GM20431 (cell line): ENCODE measurements at regions not wholly inside any gene's neighbourhood (a gene's known extent, or its start where the extent isn't known, plus 50 kb on each side); places are given as distances from the start of the nearest gene placed in this dataset.

Experiments used
- in situ Hi-C: fragments of 300-500 bp; cut with MseI, MboI; formaldehyde crosslinking; loops from one replicate; pipeline ENCODE4 v1.15.0; 2020; ENCODE audit warnings: low sequenced_read_pairs; ENCODE audit not compliant: unreplicated experiment

DNA sequence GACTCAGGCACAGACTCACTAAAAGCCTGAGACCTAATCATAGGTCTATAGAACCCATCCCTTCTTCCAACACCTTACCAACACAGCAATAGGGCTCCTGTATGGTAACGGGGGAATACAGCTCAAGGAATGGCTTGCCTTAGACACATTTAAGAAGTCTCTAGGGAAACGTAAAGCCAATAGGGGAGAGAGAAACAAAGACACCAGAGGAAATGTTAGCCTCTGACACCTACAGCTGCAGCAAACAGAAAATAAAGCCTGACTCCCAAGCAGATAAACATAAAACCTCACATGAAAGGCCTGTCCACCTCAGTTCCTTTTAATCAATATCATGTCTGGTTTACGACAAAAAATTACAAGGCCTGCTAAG lies 51.1 kb upstream of the NCOA1 start:
- in situ Hi-C loops = no loop called here

DNA sequence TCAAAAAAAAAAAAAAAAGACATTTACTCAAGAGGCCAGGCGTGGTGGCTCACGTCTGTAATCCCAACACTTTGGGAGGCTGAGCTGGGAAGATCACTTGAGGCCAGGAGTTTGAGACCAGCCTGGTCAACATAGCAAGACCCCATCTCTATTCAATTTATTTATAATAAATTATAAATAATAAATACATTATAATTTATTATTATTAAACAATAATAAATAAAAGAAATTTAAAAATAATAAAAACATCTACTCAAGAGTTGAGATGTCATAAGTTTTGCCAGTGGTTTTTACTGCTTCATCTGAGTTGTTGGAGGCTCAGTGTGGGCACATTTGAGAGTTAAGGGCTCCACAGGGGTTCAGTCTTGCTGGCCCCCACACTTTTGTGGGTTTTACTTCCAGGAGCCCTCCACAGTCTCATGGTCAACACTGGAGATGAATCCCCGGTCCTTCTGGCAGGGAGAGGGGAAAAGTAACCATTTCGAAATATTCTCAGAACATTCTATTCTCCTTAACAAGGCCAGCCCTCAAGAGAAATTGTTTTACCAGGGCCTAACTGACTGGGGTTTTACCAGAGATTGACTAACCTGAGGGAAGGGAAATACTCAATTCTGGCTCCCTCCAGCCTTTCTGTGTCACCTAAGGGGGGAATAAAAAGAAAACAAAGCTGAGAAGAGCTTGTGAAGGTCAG lies 51.6 kb upstream of the NCOA1 start:
- in situ Hi-C loops = no loop called here

DNA sequence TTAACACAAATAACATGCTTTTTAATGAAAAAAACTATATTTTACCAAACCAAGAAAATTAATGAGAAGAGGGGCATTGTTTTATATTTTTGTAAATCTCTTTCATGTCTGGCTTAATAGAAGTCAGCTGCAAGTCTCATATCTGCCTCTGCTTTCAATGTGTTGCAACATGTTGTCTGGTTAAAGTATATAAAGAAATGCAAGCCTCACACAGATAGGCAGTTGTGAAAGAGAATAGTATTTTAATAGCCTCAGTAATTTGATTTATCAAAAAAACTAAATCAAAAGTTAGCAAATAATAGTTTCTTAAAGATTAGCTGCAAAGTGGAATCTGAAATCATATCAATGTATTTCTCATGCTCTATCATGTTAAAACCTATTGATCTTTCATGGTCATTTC lies 52.9 kb upstream of the NCOA1 start:
- in situ Hi-C loops = no loop called here

DNA sequence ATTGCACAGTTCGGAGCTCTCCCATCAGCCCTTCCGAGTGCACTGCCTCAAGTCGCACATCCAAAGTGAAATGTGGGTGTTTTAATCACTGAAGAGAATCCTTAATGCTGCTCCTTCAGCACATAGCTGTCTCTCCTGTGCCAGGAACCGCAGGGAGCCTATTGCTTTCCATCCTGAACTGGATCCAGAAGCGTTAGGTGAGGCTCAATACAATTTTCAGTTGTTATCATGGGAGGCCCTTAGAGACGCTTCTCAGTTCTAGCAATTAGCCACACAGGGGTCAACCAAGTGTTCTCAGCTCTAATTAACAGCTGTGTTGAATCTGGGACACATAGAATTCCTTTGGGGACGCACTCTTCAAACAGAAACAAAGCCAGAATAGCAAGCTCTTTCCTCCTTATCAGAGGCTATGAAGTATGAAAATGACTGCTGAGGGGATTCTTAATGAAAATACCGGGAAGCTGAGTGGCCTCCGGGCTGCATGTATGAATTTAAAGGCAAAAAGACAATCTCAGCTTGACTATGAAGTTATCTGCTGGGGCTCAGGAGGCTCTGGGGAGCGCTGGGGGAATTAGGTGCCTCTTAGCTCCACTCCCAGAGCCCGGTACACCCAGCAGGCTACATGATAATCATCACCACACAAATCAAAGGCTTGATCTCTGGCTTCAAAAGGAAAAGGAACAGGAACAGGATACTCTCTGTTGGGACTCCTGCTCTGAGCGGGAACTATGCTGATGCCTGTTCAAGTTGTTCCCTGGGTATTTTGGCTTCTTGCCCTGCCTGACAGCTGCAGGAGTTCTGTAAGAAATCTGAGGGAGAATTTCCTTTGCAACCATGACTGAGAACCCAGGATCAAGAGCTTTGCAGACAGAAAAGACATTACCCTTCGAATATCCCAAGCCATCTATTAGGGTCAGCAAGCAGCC lies 55.4 kb upstream of the NCOA1 start:
- in situ Hi-C loops = no loop called here

DNA sequence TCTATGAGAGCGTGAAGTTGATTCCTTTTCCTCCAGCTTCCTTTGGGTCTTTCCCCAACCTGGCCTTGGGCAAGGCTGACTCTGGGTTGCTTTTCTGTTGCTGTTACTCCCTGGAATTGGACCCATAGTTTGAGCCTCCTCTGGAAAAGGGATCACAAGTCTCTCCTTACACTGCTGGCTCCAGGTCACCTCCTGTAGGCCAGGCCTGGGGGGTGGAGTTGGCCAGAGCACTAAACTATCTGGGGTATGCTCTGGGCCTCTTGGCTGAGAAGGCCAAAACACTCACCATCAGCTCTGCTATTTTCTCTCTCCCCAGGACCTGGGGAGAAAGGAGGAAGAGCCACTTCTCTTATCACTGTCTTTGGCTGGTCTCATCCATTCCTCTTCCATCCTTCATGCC lies 56.5 kb upstream of the NCOA1 start:
- in situ Hi-C loops = no loop called here

DNA sequence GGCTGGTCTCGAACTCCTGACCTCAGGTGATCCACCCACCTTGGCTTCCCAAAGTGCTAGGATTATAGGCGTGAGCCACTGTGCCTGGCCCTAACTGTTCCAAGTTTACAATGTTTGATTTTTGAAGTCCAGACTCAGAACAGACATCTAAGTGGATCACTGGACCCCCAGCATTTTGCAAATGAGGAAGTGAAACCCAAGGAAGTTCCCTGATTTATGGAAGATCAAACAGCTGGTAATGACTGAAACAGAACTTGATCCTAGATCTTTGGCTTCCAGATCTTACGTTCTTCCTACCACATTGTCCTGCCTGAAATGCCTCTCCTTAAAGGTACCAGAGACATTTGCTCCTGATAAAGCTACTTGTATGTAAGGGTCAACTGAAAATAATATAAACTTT lies 58.3 kb upstream of the NCOA1 start:
- in situ Hi-C loops = no loop called here

DNA sequence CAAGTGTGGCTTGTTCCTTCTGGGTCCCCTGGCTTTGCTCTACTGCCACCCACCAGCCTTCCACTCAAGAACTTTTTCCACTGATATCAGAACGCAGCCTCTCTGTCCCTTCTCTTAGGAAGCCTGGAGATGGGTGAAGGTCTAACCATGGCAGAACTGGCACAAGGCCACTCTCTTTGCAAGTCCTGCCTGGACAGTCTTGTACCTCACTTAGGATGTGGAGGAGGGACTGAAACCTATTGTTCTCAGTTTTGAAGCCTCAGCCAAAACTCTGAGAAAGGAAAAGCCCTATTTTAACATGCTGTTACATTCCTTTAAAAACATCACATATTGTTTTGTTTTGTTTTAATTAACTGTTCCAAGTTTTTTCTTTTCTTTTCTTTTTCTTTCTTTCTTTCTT lies 58.9 kb upstream of the NCOA1 start:
- in situ Hi-C loops = no loop called here

DNA sequence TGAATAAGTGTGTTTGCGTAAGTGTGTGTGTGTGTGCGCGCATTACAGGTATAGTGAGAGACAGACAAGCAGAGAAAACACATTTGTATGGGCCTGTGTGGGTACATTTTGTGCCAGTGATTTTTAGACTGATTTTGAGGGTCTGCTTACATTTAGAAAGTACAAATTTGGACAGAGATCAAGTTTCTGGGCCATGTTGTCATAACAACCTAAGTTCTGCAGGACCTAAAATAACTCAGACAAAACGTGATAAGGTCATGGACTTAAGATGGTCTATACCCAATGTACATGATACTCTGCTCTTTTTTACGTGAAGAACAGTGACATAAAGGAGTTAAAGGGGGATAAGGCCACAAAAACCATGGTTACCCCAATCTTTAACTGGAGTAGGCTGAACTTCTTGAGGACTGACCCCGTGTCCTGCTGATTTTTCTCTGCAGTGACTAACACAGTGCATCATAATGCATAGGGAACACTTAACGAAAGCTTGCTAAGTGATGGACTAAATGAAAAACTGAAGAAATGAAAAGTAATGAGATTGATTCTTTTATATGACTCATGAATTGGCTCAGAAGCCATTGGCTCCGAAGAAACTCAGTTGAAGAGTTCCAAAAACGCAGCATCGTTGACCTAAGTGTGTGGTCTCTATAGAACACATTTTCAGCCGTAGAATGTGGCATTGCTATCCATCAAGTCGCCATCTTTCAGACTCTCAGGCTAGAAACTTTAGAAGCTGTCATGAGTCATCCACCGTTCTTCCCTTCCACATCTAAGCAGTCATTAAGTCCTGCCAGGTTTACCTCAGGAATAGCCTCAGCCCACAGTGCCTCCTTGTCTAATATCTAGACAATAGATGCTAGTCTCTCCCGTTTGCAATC lies 61.6 kb upstream of the NCOA1 start:
- in situ Hi-C loops = no loop called here

DNA sequence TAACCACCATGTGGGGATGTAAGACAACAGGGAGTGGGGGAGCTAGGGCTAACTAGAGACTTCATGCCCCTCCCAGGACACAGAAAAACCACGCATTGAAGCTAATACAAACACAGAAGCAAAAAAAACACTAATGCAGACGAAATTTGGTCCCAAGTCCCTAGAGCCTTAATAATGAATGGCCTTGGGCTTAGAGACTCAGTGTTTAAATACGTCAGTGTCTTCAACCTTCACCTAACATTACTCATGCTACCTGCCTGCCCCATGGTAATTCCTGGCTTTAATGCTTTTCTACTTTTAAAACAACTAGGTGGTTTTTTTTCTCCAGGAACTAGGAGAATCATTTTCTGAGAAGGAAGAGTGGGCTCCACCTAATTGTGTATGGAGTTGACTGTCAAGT lies 64.1 kb upstream of the ITSN2 start:
- in situ Hi-C loops = loop anchor here (25.0 kb wide), 1 partner anchor 713 kb away; no protein-coding TSS in a partner anchor

DNA sequence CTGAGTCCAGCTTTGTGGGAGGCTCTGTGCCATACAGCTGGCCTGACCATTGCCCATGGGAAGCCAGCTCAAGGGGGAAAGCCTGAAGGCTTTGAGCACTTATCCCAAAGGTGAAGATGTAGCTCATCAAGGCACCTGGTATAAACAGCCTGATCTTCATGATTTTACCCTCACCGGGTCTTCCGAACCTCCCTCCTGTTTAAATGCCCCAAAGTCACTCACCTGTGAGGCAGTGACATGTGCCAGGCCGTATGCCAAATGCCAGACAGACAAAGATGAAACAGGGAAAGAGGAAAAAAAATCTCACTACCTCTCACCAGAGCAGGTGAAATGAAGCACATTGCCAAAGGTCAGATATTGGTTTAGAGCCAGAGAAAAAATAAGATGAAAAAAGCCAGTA lies 62.8 kb upstream of the ITSN2 start:
- in situ Hi-C loops = loop anchor here (25.0 kb wide), 1 partner anchor 714 kb away; no protein-coding TSS in a partner anchor

DNA sequence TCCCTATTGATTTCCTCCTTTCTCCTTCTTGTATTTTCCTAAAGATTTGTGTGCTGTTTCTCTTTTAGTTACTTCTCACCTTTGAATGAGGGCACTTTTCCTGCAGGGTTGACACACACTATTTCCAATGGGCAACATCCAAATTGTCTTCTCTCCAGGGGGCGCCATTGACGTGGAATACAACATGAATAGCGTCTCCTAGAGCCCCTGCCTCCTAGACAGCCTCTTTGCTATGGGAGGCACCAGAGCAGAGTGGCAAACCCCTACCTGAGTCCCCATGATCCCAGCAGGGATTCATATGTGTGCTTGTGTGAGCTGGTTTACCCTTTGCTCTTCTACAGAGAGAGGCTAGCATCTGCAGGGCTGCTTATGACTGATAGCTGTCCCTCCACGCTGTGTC lies 61.3 kb upstream of the ITSN2 start:
- in situ Hi-C loops = loop anchor here (25.0 kb wide), 1 partner anchor 716 kb away; no protein-coding TSS in a partner anchor

DNA sequence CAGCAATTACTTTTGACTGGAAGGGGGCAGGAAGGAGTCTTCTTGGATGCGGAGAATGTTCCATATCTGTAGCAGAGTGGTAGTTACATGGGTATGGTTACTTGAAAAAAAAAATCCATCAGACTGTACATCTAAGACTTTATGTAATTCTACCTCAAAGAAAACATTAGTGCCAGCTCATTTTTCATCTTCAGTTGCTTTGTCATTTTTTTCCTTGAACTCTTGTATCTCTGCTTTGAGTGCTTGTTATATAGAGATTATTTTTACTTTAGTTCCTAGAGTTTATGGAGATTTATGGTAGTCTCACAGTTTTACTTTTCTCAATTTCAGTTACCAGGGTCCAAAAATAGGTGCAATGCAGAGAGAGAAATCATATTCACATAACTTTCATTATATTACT lies 60.0 kb upstream of the ITSN2 start:
- in situ Hi-C loops = loop anchor here (25.0 kb wide), 1 partner anchor 717 kb away; no protein-coding TSS in a partner anchor

DNA sequence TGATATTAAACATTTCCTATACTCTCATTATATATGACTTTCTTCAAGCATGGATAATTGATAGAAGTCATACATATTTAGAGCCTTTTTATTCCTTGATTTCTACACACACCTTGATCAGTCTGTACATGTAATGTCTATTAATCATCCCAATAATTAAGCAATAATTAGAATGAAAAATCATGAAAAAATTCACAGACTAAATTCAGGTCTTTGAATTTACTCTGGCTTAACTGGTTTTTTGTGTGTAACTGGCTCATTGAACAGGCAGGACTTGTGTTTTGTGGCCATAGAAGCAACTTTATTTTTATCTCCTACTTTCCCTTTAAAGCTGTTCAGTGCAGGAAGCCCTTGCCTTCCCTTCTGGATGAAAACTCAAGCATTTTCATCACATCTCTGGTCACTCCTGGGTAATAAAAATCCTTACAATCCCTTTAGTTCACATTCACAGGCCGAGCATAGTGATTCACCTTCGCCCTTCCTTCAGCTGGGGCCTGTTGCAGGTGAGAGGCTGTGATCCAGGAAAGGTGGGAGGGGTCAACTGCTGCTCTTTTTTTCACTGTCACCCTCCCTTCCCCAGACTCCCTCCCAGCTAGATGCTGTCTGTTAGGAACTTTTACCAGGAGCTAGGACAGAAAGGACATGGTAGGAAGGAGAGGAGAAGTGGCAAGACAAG lies 58.0 kb upstream of the ITSN2 start:
- in situ Hi-C loops = loop anchor here (25.0 kb wide), 1 partner anchor 719 kb away; no protein-coding TSS in a partner anchor

DNA sequence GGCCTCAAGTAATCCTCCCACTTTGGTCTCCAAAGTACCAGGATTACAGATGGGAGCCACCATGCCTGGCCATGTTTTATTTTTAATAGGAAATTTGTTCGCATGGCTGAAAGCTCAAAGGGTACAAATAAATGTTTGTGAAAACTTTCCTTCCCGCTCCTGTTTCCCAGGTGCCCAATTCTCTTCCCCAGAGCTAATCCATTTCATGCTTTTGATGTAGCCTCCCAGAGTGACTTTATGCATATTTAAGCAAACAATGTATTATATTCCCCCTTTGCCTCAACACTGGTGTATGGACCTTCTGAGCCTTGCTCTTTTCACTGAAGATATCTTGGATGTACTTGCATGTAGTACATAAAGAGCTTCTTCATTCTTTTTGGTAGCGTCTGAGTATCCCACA lies 52.5 kb upstream of the ITSN2 start:
- in situ Hi-C loops = loop anchor here (5.0 to 25.0 kb wide), 2 partner anchors 409 to 724 kb away; no protein-coding TSS in a partner anchor

DNA sequence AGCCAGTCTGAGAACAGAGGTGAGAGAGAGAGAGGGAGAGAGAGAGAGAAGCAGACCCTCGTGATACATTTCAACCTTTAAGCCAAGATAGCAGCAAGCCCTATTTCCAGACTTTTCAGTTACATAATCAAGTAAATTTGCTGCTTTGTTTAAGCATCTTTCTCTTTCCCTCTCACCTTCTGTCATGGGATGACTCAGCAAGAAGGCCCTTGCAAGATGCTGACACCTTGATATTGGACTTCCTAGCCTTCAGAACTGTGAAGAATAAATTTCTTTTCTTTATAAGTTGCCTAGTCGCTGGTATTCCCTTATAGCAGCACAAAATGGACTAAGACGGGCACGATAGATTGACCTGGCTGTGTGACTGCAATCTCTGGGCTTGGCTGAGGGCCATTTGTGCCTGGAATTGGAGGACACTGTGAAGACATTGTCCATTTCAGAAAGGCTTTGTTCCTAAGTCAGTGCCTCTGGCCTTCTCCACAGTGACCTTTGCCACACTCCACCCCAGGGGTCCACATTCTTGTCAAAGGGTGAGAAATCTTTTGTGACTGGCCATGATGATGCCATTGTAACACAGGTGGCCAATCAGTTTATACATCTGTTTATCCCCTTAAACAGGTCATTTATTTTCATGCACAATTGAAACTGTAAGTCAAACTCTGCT lies 51.3 kb upstream of the ITSN2 start:
- in situ Hi-C loops = loop anchor here (5.0 to 25.0 kb wide), 2 partner anchors 411 to 726 kb away; no protein-coding TSS in a partner anchor

DNA sequence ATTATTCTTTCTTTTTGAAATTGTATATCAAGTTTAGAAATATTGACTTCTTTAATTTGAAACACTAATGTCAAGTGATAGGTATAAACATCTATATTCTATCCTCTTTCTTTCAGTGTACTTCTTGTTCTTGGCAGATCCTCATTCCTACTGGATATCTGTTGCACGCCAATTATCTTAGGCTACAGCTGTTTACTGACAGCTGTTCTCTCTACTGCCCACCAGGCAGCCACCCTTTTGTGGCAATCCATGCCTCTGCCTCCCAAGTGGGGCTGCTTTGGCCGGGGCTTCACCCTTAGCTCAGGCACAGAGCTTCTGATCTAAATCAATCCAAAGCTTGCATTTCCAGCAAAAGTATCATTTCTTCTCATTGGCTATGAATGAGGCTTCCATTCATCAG lies 50.6 kb upstream of the ITSN2 start:
- in situ Hi-C loops = loop anchor here (5.0 to 25.0 kb wide), 2 partner anchors 411 to 726 kb away; no protein-coding TSS in a partner anchor

DNA sequence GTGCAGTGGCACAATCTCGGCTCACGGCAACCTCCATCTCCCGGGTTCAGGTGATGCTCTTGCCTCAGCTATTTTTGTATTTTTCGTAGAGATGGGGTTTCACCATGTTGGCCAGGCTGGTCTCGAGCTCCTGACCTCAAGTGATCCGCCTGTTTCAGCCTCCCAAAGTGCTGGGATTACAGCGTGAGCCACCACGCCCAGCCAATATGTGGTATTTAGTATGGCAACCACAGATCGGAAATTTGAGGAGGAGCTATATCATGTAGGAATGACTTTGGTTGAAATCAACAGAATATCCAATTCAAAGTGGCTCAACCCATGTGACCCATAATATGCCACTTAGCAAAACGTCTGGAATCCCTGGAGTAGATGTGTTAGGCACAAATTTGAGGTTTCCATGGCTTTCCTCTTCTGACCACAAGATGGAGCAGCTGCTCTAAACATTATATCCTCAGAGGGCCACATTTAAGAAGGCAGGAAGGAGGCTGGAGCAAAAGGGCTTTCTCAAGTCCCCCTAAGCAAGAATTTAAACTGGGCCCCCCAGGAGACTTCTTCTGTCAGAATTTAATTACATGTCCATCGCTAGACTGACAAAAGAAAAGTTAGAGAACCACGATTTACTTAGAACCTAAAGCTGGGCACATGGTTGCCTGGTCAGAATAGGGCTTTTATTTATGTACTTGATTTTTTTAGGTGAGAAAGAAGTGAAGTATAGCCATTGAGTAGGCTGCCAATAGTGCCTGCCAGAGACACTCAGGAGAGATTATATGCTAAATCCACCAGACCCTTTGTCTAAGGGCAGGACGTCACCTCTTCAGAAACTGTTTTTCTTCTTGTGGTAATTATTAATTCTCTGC lies 49.6 kb upstream of the ITSN2 start:
- in situ Hi-C loops = loop anchor here (5.0 to 25.0 kb wide), 2 partner anchors 412 to 727 kb away; no protein-coding TSS in a partner anchor
